Activated CD4-positive, alpha-beta T cell treated with anti-CD3 and anti-CD28 coated beads, Interleukin-2, amount 10 ng/mL, durations not matched to agents 7 days and 5 days (primary cell): ENCODE measurements at regions not wholly inside any gene's neighbourhood (a gene's known extent, or its start where the extent isn't known, plus 50 kb on each side); places are given as distances from the start of the nearest gene placed in this dataset.

Source experiments
- CTCF ChIA-PET: fragments of 350-600 bp; sonication (Branson Sonifier 250); formaldehyde crosslinking; loops from one replicate; lab custom pipeline; 2021; ENCODE audit warnings: antibody characterized with exemption; lab: Charles Lee
- POLR2A ChIA-PET: fragments of 350-600 bp; sonication (Branson Sonifier 250); formaldehyde crosslinking; loops from one replicate; lab custom pipeline; 2021; ENCODE audit warnings: antibody characterized with exemption; lab: Charles Lee
- DNase-seq: peaks from one replicate; pipeline ENCODE4 v3.0.0-alpha.2; 2020
- H3K27ac Mint-ChIP-seq: one replicate; pipeline ENCODE4 v1.8.0; 2021; ENCODE audit warnings: mild to moderate bottlenecking, moderate library complexity, mixed read lengths
- H3K27me3 Mint-ChIP-seq: one replicate; pipeline ENCODE4 v1.8.0; 2021; ENCODE audit warnings: mixed read lengths
- H3K36me3 Mint-ChIP-seq: one replicate; pipeline ENCODE4 v1.8.0; 2021; ENCODE audit warnings: low read depth, mixed read lengths
- H3K4me1 Mint-ChIP-seq: one replicate; pipeline ENCODE4 v1.8.0; 2021; ENCODE audit warnings: mixed read lengths
- H3K4me3 Mint-ChIP-seq: one replicate; pipeline ENCODE4 v1.8.0; 2021; ENCODE audit warnings: mild to moderate bottlenecking, moderate library complexity, mixed read lengths
- H3K9me3 Mint-ChIP-seq: one replicate; pipeline ENCODE4 v1.8.0; 2021; ENCODE audit warnings: mixed read lengths

GRCh38 chr14:80403036-80403435 lies 191.7 kb upstream of the DIO2 start:
- H3K27ac Mint-ChIP-seq = no peak overlapping the region

GRCh38 chr14:80395031-80395430 lies 183.7 kb upstream of the DIO2 start:
- CTCF ChIA-PET = no interaction called here
- Mint-ChIP-seq H3K27me3 (no peaks in the 10 kb centered on the region), H3K4me1 (no peaks in the 10 kb centered on the region), H3K36me3 (no peaks in the 10 kb centered on the region), H3K9me3 (peaks cover 9% of the 10 kb centered on the region), H3K27ac (no peak overlapping the region), H3K4me3 (no peak overlapping the region)
- POLR2A ChIA-PET = no interaction called here
- no peak for DNase-seq

More at GRCh38 chr14:80403036-80403435, 191.7 kb upstream of the DIO2 start:
- DNase-seq = no peak
- Mint-ChIP-seq H3K36me3 (no peaks in the 10 kb centered on the region), H3K9me3 (peaks cover 6% of the 10 kb centered on the region), H3K4me3 (no peak overlapping the region), H3K27me3 (no peaks in the 10 kb centered on the region), H3K4me1 (no peaks in the 10 kb centered on the region)
- CTCF ChIA-PET = no interaction called here
- POLR2A ChIA-PET = no interaction called here

- DNase-seq = no peak
- H3K36me3 Mint-ChIP-seq = no peaks in the 10 kb centered on the region
- POLR2A ChIA-PET = no interaction called here
- no peaks in the 10 kb centered on the region for H3K4me1 Mint-ChIP-seq
- peaks cover 7% of the 10 kb centered on the region for H3K9me3 Mint-ChIP-seq
- no peak overlapping the region for H3K4me3 Mint-ChIP-seq
- CTCF ChIA-PET = no interaction called here
- no peak overlapping the region for H3K27ac Mint-ChIP-seq
- H3K27me3 Mint-ChIP-seq = no peaks in the 10 kb centered on the region
These were observed 182.5 kb upstream of the DIO2 start for GRCh38 chr14:80393766-80394165.

- POLR2A ChIA-PET = no interaction called here
- no peaks in the 10 kb centered on the region for H3K36me3 Mint-ChIP-seq
- H3K4me3 Mint-ChIP-seq = no peak overlapping the region
- H3K27ac Mint-ChIP-seq = no peak overlapping the region
- CTCF ChIA-PET = no interaction called here
- no peaks in the 10 kb centered on the region for H3K9me3 Mint-ChIP-seq
- no peaks in the 10 kb centered on the region for H3K4me1 Mint-ChIP-seq
- no peaks in the 10 kb centered on the region for H3K27me3 Mint-ChIP-seq
- DNase-seq = no peak
These were observed 179.6 kb upstream of the DIO2 start for GRCh38 chr14:80390906-80391305.

- H3K36me3 Mint-ChIP-seq = no peaks in the 10 kb centered on the region
- ChIA-PET POLR2A (no interaction called here), CTCF (no interaction called here)
- H3K27ac Mint-ChIP-seq = no peak overlapping the region
- H3K27me3 Mint-ChIP-seq = no peaks in the 10 kb centered on the region
- H3K4me1 Mint-ChIP-seq = no peaks in the 10 kb centered on the region
- H3K4me3 Mint-ChIP-seq = no peak overlapping the region
- H3K9me3 Mint-ChIP-seq = no peaks in the 10 kb centered on the region
- DNase-seq = no peak
These were observed 177.8 kb upstream of the DIO2 start for GRCh38 chr14:80388980-80389711.

- H3K27me3 Mint-ChIP-seq = no peaks in the 10 kb centered on the region
- no peak overlapping the region for H3K4me3 Mint-ChIP-seq
- ChIA-PET CTCF (no interaction called here), POLR2A (no interaction called here)
- no peaks in the 10 kb centered on the region for H3K36me3 Mint-ChIP-seq
- H3K9me3 Mint-ChIP-seq = no peaks in the 10 kb centered on the region
- no peak for DNase-seq
- no peak overlapping the region for H3K27ac Mint-ChIP-seq
- H3K4me1 Mint-ChIP-seq = no peaks in the 10 kb centered on the region
These were observed 176.3 kb upstream of the DIO2 start for GRCh38 chr14:80387563-80387981.

GRCh38 chr14:80385336-80385735 lies 174.0 kb upstream of the DIO2 start:
- no peaks in the 10 kb centered on the region for H3K27me3 Mint-ChIP-seq
- no peaks in the 10 kb centered on the region for H3K36me3 Mint-ChIP-seq
- H3K4me3 Mint-ChIP-seq = no peak overlapping the region
- DNase-seq = no peak
- H3K4me1 Mint-ChIP-seq = no peaks in the 10 kb centered on the region
- no peaks in the 10 kb centered on the region for H3K9me3 Mint-ChIP-seq
- no peak overlapping the region for H3K27ac Mint-ChIP-seq
- ChIA-PET CTCF (no interaction called here), POLR2A (no interaction called here)

- no peaks in the 10 kb centered on the region for H3K4me1 Mint-ChIP-seq
- no peak for DNase-seq
- no peak overlapping the region for H3K4me3 Mint-ChIP-seq
- no peaks in the 10 kb centered on the region for H3K36me3 Mint-ChIP-seq
- ChIA-PET POLR2A (no interaction called here), CTCF (no interaction called here)
- H3K27me3 Mint-ChIP-seq = no peaks in the 10 kb centered on the region
- H3K27ac Mint-ChIP-seq = no peak overlapping the region
- H3K9me3 Mint-ChIP-seq = no peaks in the 10 kb centered on the region
These were observed 171.9 kb upstream of the DIO2 start for GRCh38 chr14:80383223-80383622.

- no peaks in the 10 kb centered on the region for H3K4me1 Mint-ChIP-seq
- no peaks in the 10 kb centered on the region for H3K27me3 Mint-ChIP-seq
- H3K36me3 Mint-ChIP-seq = no peaks in the 10 kb centered on the region
- CTCF ChIA-PET = no interaction called here
- POLR2A ChIA-PET = no interaction called here
- H3K4me3 Mint-ChIP-seq = no peak overlapping the region
- H3K27ac Mint-ChIP-seq = no peak overlapping the region
- no peaks in the 10 kb centered on the region for H3K9me3 Mint-ChIP-seq
- DNase-seq = no peak
These were observed 170.6 kb upstream of the DIO2 start for GRCh38 chr14:80381807-80382363.

GRCh38 chr14:80379035-80379434 lies 167.7 kb upstream of the DIO2 start:
- Mint-ChIP-seq H3K27me3 (no peaks in the 10 kb centered on the region), H3K4me3 (no peak overlapping the region), H3K27ac (no peak overlapping the region), H3K9me3 (no peaks in the 10 kb centered on the region), H3K4me1 (no peaks in the 10 kb centered on the region), H3K36me3 (no peaks in the 10 kb centered on the region)
- POLR2A ChIA-PET = no interaction called here
- no peak for DNase-seq
- CTCF ChIA-PET = interaction anchor here (0.7 kb wide), 1 partner anchor 125 kb away, joined by 5 read pairs; no protein-coding TSS in a partner anchor

- CTCF ChIA-PET = no interaction called here
- no peaks in the 10 kb centered on the region for H3K4me1 Mint-ChIP-seq
- no peak overlapping the region for H3K4me3 Mint-ChIP-seq
These were observed 166.9 kb upstream of the DIO2 start for GRCh38 chr14:80378084-80378690.

GRCh38 chr14:80364816-80365215 lies 153.5 kb upstream of the DIO2 start:
- Mint-ChIP-seq H3K4me3 (no peak overlapping the region), H3K4me1 (no peaks in the 10 kb centered on the region), H3K9me3 (peaks cover 3% of the 10 kb centered on the region), H3K27me3 (no peaks in the 10 kb centered on the region), H3K27ac (no peak overlapping the region), H3K36me3 (no peaks in the 10 kb centered on the region)
- DNase-seq = no peak
- CTCF ChIA-PET = no interaction called here
- POLR2A ChIA-PET = no interaction called here

More at GRCh38 chr14:80378084-80378690, 166.9 kb upstream of the DIO2 start:
- POLR2A ChIA-PET = no interaction called here
- DNase-seq = no peak
- Mint-ChIP-seq H3K36me3 (no peaks in the 10 kb centered on the region), H3K9me3 (no peaks in the 10 kb centered on the region), H3K27me3 (no peaks in the 10 kb centered on the region), H3K27ac (no peak overlapping the region)

- Mint-ChIP-seq H3K27me3 (no peaks in the 10 kb centered on the region), H3K9me3 (peaks cover 3% of the 10 kb centered on the region), H3K27ac (no peak overlapping the region), H3K36me3 (no peaks in the 10 kb centered on the region), H3K4me3 (no peak overlapping the region), H3K4me1 (no peaks in the 10 kb centered on the region)
- CTCF ChIA-PET = no interaction called here
- POLR2A ChIA-PET = no interaction called here
- no peak for DNase-seq
These were observed 153.0 kb upstream of the DIO2 start for GRCh38 chr14:80364274-80364673.
